ENCODE measurements at regions not wholly inside any gene's neighbourhood (a gene's known extent, or its start where the extent isn't known, plus 50 kb on each side); places are given as distances from the start of the nearest gene placed in this dataset.

DNA sequence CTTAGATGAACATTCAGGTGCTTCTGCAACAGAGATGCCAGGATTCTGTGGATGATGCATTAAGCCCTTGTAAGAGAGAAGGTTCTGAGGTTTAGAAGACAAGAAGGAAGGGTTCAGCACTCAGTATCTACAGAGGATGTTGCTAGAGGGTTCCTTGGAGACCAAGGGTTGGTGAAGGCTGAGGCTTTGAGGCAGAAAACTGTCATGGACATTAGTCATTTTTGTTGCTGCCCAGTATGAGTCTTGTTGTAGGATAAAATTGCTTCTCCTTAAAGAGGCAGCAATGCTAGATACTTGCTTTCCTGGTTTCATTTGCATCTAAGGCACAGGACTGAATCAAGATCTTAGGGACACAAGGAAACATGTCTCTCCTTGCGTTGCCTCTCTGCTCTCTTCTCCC lies 319.4 kb upstream of the NFIA start:
- Histone ChIP-seq H3K9me1 (ENCODE audit: control insufficient read depth, extremely low read depth, insufficient read depth, low read length) (no peaks in the 10 kb centered on the region), H3K9ac (ENCODE audit: control insufficient read depth, extremely low read depth, insufficient read depth, low read length) (no peak overlapping the region), H2AFZ (ENCODE audit: control insufficient read depth, low read length) (no peak overlapping the region), H4K20me1 (ENCODE audit: control insufficient read depth, extremely low read depth, insufficient read depth, low read length) (no peaks in the 10 kb centered on the region), H3K9me3 (ENCODE audit: control insufficient read depth, low read depth, low read length) (no peaks in the 10 kb centered on the region), H3K4me2 (ENCODE audit: control insufficient read depth, extremely low read depth, insufficient read depth, low read depth, low read length) (no peak overlapping the region), H3K4me3 (ENCODE audit: control insufficient read depth in 2 of 3, extremely low read depth in 1 of 3, insufficient read depth in 2 of 3, low read depth in 1 of 3, low read length in 3 of 3) (no peak overlapping the region), H3K27ac (ENCODE audit: control insufficient read depth, insufficient read depth, low read length) (no peak overlapping the region), H3K4me1 (ENCODE audit: control insufficient read depth, extremely low read depth, insufficient read depth, low read length) (no peaks in the 10 kb centered on the region), H3K79me2 (ENCODE audit: control insufficient read depth, insufficient read depth, low read length) (no peaks in the 10 kb centered on the region), H3K27me3 (ENCODE audit: control insufficient read depth, extremely low read depth, insufficient read depth, low read length) (no peaks in the 10 kb centered on the region), H3K36me3 (ENCODE audit: control insufficient read depth in 2 of 2, extremely low read depth in 1 of 2, insufficient read depth in 2 of 2, low read length in 2 of 2) (no peaks in the 10 kb centered on the region)
- dilution Hi-C loops (cut with MboI; ENCODE audit: extremely low pct_ligation_motif_present, low sequenced_read_pairs): no loop called here
- DNase-seq (ENCODE audit: low read depth, low spot score): no peak
- TF ChIP-seq, protein P1, sequence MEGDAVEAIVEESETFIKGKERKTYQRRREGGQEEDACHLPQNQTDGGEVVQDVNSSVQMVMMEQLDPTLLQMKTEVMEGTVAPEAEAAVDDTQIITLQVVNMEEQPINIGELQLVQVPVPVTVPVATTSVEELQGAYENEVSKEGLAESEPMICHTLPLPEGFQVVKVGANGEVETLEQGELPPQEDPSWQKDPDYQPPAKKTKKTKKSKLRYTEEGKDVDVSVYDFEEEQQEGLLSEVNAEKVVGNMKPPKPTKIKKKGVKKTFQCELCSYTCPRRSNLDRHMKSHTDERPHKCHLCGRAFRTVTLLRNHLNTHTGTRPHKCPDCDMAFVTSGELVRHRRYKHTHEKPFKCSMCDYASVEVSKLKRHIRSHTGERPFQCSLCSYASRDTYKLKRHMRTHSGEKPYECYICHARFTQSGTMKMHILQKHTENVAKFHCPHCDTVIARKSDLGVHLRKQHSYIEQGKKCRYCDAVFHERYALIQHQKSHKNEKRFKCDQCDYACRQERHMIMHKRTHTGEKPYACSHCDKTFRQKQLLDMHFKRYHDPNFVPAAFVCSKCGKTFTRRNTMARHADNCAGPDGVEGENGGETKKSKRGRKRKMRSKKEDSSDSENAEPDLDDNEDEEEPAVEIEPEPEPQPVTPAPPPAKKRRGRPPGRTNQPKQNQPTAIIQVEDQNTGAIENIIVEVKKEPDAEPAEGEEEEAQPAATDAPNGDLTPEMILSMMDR (optimal IDR thresholded peaks at IDR 0.05 in 1 of 3, IDR thresholded peaks at IDR 0.05 in 1 of 3, conservative IDR thresholded peaks at IDR 0.05 in 1 of 3; ENCODE audit: extremely low read depth in 1 of 3, insufficient read depth in 2 of 3, low read length in 3 of 3): no peak
- TF ChIP-seq EZH2 (IDR thresholded peaks at IDR 0.05; ENCODE audit: low read length): no peak
- no peak for FAIRE-seq

DNA sequence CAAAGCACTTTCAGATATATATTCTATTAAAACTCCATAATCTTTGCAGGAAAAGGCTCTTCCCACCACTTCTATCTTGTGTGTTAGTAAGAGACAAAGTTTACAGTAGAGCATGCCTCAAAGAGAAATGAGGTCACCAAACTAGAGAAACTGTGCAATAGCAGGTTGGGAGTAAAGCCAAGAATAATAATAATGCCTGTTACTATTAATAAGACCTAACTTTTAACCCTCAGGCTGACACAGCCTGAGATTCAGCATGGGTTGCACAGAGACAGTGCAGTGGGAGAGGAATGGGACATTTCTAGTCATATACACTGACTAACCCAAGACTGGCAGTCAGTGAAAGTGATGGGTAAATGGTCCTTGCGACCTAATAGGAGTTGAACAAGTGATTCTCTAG lies 320.2 kb upstream of the NFIA start:
- no peak for FAIRE-seq
- Histone ChIP-seq H3K27me3 (ENCODE audit: control insufficient read depth, extremely low read depth, insufficient read depth, low read length) (no peaks in the 10 kb centered on the region), H3K9me3 (ENCODE audit: control insufficient read depth, low read depth, low read length) (no peaks in the 10 kb centered on the region), H3K36me3 (ENCODE audit: control insufficient read depth in 2 of 2, extremely low read depth in 1 of 2, insufficient read depth in 2 of 2, low read length in 2 of 2) (no peaks in the 10 kb centered on the region), H4K20me1 (ENCODE audit: control insufficient read depth, extremely low read depth, insufficient read depth, low read length) (no peaks in the 10 kb centered on the region), H3K9ac (ENCODE audit: control insufficient read depth, extremely low read depth, insufficient read depth, low read length) (no peak overlapping the region), H3K79me2 (ENCODE audit: control insufficient read depth, insufficient read depth, low read length) (no peaks in the 10 kb centered on the region), H3K4me3 (ENCODE audit: control insufficient read depth in 2 of 3, extremely low read depth in 1 of 3, insufficient read depth in 2 of 3, low read depth in 1 of 3, low read length in 3 of 3) (no peak overlapping the region), H3K27ac (ENCODE audit: control insufficient read depth, insufficient read depth, low read length) (no peak overlapping the region), H2AFZ (ENCODE audit: control insufficient read depth, low read length) (no peak overlapping the region), H3K9me1 (ENCODE audit: control insufficient read depth, extremely low read depth, insufficient read depth, low read length) (no peaks in the 10 kb centered on the region), H3K4me2 (ENCODE audit: control insufficient read depth, extremely low read depth, insufficient read depth, low read depth, low read length) (no peak overlapping the region), H3K4me1 (ENCODE audit: control insufficient read depth, extremely low read depth, insufficient read depth, low read length) (no peaks in the 10 kb centered on the region)
- no peak for DNase-seq (ENCODE audit: low read depth, low spot score)
- dilution Hi-C loops (cut with MboI; ENCODE audit: extremely low pct_ligation_motif_present, low sequenced_read_pairs): no loop called here
- TF ChIP-seq, protein P1 (optimal IDR thresholded peaks at IDR 0.05 in 1 of 3, IDR thresholded peaks at IDR 0.05 in 1 of 3, conservative IDR thresholded peaks at IDR 0.05 in 1 of 3; ENCODE audit: extremely low read depth in 1 of 3, insufficient read depth in 2 of 3, low read length in 3 of 3): no peak
- TF ChIP-seq EZH2 (IDR thresholded peaks at IDR 0.05; ENCODE audit: low read length): no peak

Data from keratinocyte (primary cell).